A673 (cell line): ENCODE measurements at regions not wholly inside any gene's neighbourhood (a gene's known extent, or its start where the extent isn't known, plus 50 kb on each side); places are given as distances from the start of the nearest gene placed in this dataset.

Experiments used
- BruUV-seq: library from RNA; stranded (reverse); fragments of 400-500 nt; replicated peaks from 2 replicates; lab custom pipeline; 2021; lab: Mats Ljungman, UMichigan
- CTCF ChIA-PET: fragments of 300-600 bp; sonication (Branson Sonifier 250); formaldehyde crosslinking; loops from one replicate; lab custom pipeline; 2022; ENCODE audit warnings: antibody characterized with exemption; lab: Charles Lee
- POLR2A ChIA-PET: fragments of 300-600 bp; sonication (Branson Sonifier 250); formaldehyde crosslinking; loops from one replicate; lab custom pipeline; 2022; ENCODE audit warnings: antibody characterized with exemption; ENCODE audit not compliant: low non-redundant PET; lab: Charles Lee
- DNase-seq: peaks from one replicate; pipeline ENCODE4 v3.0.0-alpha.2; 2015; ENCODE audit warnings: low spot score
- H3K27ac ChIP-seq: fragments of 200-600 bp; sonication (generic); 2 replicates; pipeline ENCODE4 v1.5.1; 2016; ENCODE audit warnings: mixed run types, low read depth, mild to moderate bottlenecking, mixed read lengths, antibody characterized with exemption, low read length; ENCODE audit not compliant: poor library complexity, severe bottlenecking
- H3K27me3 ChIP-seq: fragments of 200-600 bp; sonication (generic); replicated peaks from 2 replicates; pipeline ENCODE4 v1.6.1; 2017; ENCODE audit warnings: mixed run types, low read depth, mild to moderate bottlenecking, mixed read lengths, antibody characterized with exemption, low read length; ENCODE audit not compliant: insufficient read depth, poor library complexity
- H3K36me3 ChIP-seq: fragments of 200-600 bp; sonication (generic); 2 replicates; pipeline ENCODE4 v1.6.1; 2016; ENCODE audit warnings: mixed run types, mild to moderate bottlenecking, mixed read lengths, antibody characterized with exemption, low read length; ENCODE audit not compliant: insufficient read depth, poor library complexity, severe bottlenecking
- H3K4me1 ChIP-seq: fragments of 200-600 bp; sonication (generic); 2 replicates; pipeline ENCODE4 v1.6.1; 2017; ENCODE audit warnings: mixed run types, mild to moderate bottlenecking, mixed read lengths, antibody characterized with exemption, low read length; ENCODE audit not compliant: insufficient read depth, poor library complexity, severe bottlenecking
- H3K4me3 ChIP-seq: fragments of 200-600 bp; sonication (generic); 2 replicates; pipeline ENCODE4 v1.5.1; 2016; ENCODE audit warnings: low read depth, mixed run types, mild to moderate bottlenecking, mixed read lengths, low read length; ENCODE audit not compliant: poor library complexity, severe bottlenecking
- H3K9me3 ChIP-seq: fragments of 200-600 bp; sonication (generic); 2 replicates; pipeline ENCODE4 v1.6.1; 2016; ENCODE audit warnings: mixed run types, low read depth, mild to moderate bottlenecking, mixed read lengths, antibody characterized with exemption, low read length; ENCODE audit not compliant: poor library complexity, severe bottlenecking
- CTCF ChIP-seq: fragments of 300-800, 200-600 bp; sonication (generic); conservative IDR thresholded peaks from 2 replicates; pipeline ENCODE4 v1.5.1; 2017; ENCODE audit warnings: low read depth, mild to moderate bottlenecking, antibody characterized with exemption, low read length, moderate library complexity, mixed read lengths
- EZH2 ChIP-seq: fragments of 200-600 bp; sonication (generic); IDR thresholded peaks from 2 replicates; pipeline ENCODE4 v1.6.1; 2017; ENCODE audit warnings: borderline replicate concordance, low read depth, mild to moderate bottlenecking, mixed read lengths, antibody characterized with exemption, low read length; ENCODE audit not compliant: poor library complexity, severe bottlenecking
- intact Hi-C: fragments of 100-400 bp; cut with micrococcal nuclease; formaldehyde crosslinking; loops from one replicate; pipeline ENCODE4 v1.10.0; 2022; ENCODE audit not compliant: unreplicated experiment

GRCh38 chr21:15667010-15667409 is 62.8 kb upstream of the USP25 start:
- no peak for DNase-seq
- Histone ChIP-seq H3K9me3 (no peaks in the 10 kb centered on the region), H3K4me3 (no peak overlapping the region), H3K4me1 (no peaks in the 10 kb centered on the region), H3K27me3 (no peaks in the 10 kb centered on the region), H3K27ac (no peak overlapping the region), H3K36me3 (no peaks in the 10 kb centered on the region)
- POLR2A ChIA-PET, result no interaction called here
- CTCF ChIA-PET, result no interaction called here
- intact Hi-C loops, result no loop called here
- no TSS peak for BruUV-seq
- TF ChIP-seq CTCF (no peak), EZH2 (no peak)

GRCh38 chr21:15667819-15668218 is 62.0 kb upstream of the USP25 start:
- Histone ChIP-seq H3K27me3 (no peaks in the 10 kb centered on the region), H3K36me3 (no peaks in the 10 kb centered on the region), H3K27ac (no peak overlapping the region), H3K4me3 (no peak overlapping the region), H3K4me1 (no peaks in the 10 kb centered on the region), H3K9me3 (no peaks in the 10 kb centered on the region)
- no peak for TF ChIP-seq CTCF
- TF ChIP-seq EZH2, result no peak
- intact Hi-C loops, result no loop called here
- no peak for DNase-seq
- ChIA-PET CTCF (no interaction called here), POLR2A (no interaction called here)
- BruUV-seq, result no TSS peak

GRCh38 chr21:15669247-15669646 is 60.5 kb upstream of the USP25 start:
- H3K9me3 ChIP-seq, result no peaks in the 10 kb centered on the region
- no TSS peak for BruUV-seq
- peak; percentile 38 for DNase-seq
- no peaks in the 10 kb centered on the region for H3K36me3 ChIP-seq
- TF ChIP-seq CTCF (no peak), EZH2 (no peak)
- no peak overlapping the region for H3K27ac ChIP-seq
- no peak overlapping the region for H3K4me3 ChIP-seq
- CTCF ChIA-PET, result no interaction called here
- H3K4me1 ChIP-seq, result no peaks in the 10 kb centered on the region
- POLR2A ChIA-PET, result no interaction called here
- intact Hi-C loops, result no loop called here
- H3K27me3 ChIP-seq, result no peaks in the 10 kb centered on the region
